Activated CD4-positive, alpha-beta T cell treated with anti-CD3 and anti-CD28 coated beads for 4 hours (primary cell): ENCODE measurements at regions not wholly inside any gene's neighbourhood (a gene's known extent, or its start where the extent isn't known, plus 50 kb on each side); places are given as distances from the start of the nearest gene placed in this dataset.

Source experiments
- DNase-seq, 2 donors: peaks; one replicate each; pipeline ENCODE4 v3.0.0-alpha.2; 2020

- DNase-seq = no peak
Observed at GRCh38 chr6:87798393-87799278, 96.6 kb upstream of the AKIRIN2 start.

- DNase-seq = no peak
Observed at GRCh38 chr6:87794922-87795885, 93.2 kb upstream of the AKIRIN2 start.

- no peak for DNase-seq
Observed at GRCh38 chr6:87793315-87793714, 91.3 kb upstream of the AKIRIN2 start.

- no peak for DNase-seq
Observed at GRCh38 chr6:87791982-87792381, 89.9 kb upstream of the AKIRIN2 start.

GRCh38 chr6:87791485-87791884, 89.5 kb upstream of the AKIRIN2 start:
- no peak for DNase-seq

GRCh38 chr6:87791029-87791428, 89.0 kb upstream of the AKIRIN2 start:
- DNase-seq = no peak

- DNase-seq = no peak
Observed at GRCh38 chr6:87789900-87790290, 87.9 kb upstream of the AKIRIN2 start.

- no peak for DNase-seq
Observed at GRCh38 chr6:87789198-87789899, 87.3 kb upstream of the AKIRIN2 start.

GRCh38 chr6:87788141-87788540, 86.1 kb upstream of the AKIRIN2 start:
- no peak for DNase-seq

- DNase-seq = no peak
Observed at GRCh38 chr6:87785229-87785862, 83.3 kb upstream of the AKIRIN2 start.

GRCh38 chr6:87784690-87785089, 82.7 kb upstream of the AKIRIN2 start:
- DNase-seq = no peak

- no peak for DNase-seq
Observed at GRCh38 chr6:87784051-87784450, 82.0 kb upstream of the AKIRIN2 start.

GRCh38 chr6:87779542-87779941, 77.5 kb upstream of the AKIRIN2 start:
- no peak for DNase-seq

GRCh38 chr6:87772597-87773530, 70.8 kb upstream of the AKIRIN2 start:
- DNase-seq = no peak

- no peak for DNase-seq
Observed at GRCh38 chr6:87767478-87767877, 65.4 kb upstream of the AKIRIN2 start.

GRCh38 chr6:87766211-87766610, 64.2 kb upstream of the AKIRIN2 start:
- no peak for DNase-seq

- no peak for DNase-seq
Observed at GRCh38 chr6:87763901-87764300, 61.9 kb upstream of the AKIRIN2 start.

- DNase-seq = no peak
Observed at GRCh38 chr6:87763276-87763675, 61.2 kb upstream of the AKIRIN2 start.

- no peak for DNase-seq
Observed at GRCh38 chr6:87762116-87762515, 60.1 kb upstream of the AKIRIN2 start.

GRCh38 chr6:87757792-87758191, 55.8 kb upstream of the AKIRIN2 start:
- no peak for DNase-seq

GRCh38 chr6:87756858-87757257, 54.8 kb upstream of the AKIRIN2 start:
- peak; percentile 22 to 27 for DNase-seq
